Hepatic stellate cell (primary cell): ENCODE measurements at regions not wholly inside any gene's neighbourhood (a gene's known extent, or its start where the extent isn't known, plus 50 kb on each side); places are given as distances from the start of the nearest gene placed in this dataset.
A peak's percentile ranks its signal among the peaks of the same experiment; 100 is the strongest.

ENCODE experiments used
- DNase-seq: peaks from one replicate; pipeline ENCODE4 v3.0.0; 2011; ENCODE audit warnings: low spot score

GRCh38 chr2:168338803-168339437, 91.5 kb upstream of the STK39 start:
- no peak for DNase-seq

- DNase-seq, result no peak
Observed at GRCh38 chr2:168340931-168341330, 93.5 kb upstream of the STK39 start.

GRCh38 chr2:168343586-168343985, 96.2 kb upstream of the STK39 start:
- DNase-seq, result peak; percentile 57

- DNase-seq, result no peak
Observed at GRCh38 chr2:168344706-168345105, 97.3 kb upstream of the STK39 start.

GRCh38 chr2:168345601-168346000, 98.2 kb upstream of the STK39 start:
- no peak for DNase-seq

- peak; percentile 47 for DNase-seq
Observed at GRCh38 chr2:168346725-168347477, 99.5 kb upstream of the STK39 start.

GRCh38 chr2:168348076-168348475, 100.7 kb upstream of the STK39 start:
- peak; percentile 29 for DNase-seq

GRCh38 chr2:168350380-168350779, 103.0 kb upstream of the STK39 start:
- DNase-seq, result no peak

GRCh38 chr2:168353251-168353650, 102.8 kb upstream of the CERS6 start:
- DNase-seq, result no peak

- no peak for DNase-seq
Observed at GRCh38 chr2:168354499-168354898, 101.6 kb upstream of the CERS6 start.

- no peak for DNase-seq
Observed at GRCh38 chr2:168355121-168355520, 101.0 kb upstream of the CERS6 start.

- DNase-seq, result no peak
Observed at GRCh38 chr2:168355779-168356476, 100.1 kb upstream of the CERS6 start.

GRCh38 chr2:168356477-168356835, 99.6 kb upstream of the CERS6 start:
- DNase-seq, result no peak

GRCh38 chr2:168357797-168358472, 98.1 kb upstream of the CERS6 start:
- DNase-seq, result no peak

- DNase-seq, result no peak
Observed at GRCh38 chr2:168359082-168359481, 97.0 kb upstream of the CERS6 start.

GRCh38 chr2:168363347-168364092, 92.6 kb upstream of the CERS6 start:
- DNase-seq, result no peak

GRCh38 chr2:168365094-168365621, 90.9 kb upstream of the CERS6 start:
- DNase-seq, result no peak

- no peak for DNase-seq
Observed at GRCh38 chr2:168369031-168369430, 87.0 kb upstream of the CERS6 start.

GRCh38 chr2:168371273-168372019, 84.6 kb upstream of the CERS6 start:
- no peak for DNase-seq

GRCh38 chr2:168373468-168373867, 82.6 kb upstream of the CERS6 start:
- DNase-seq, result no peak
